GM20000 (cell line): ENCODE measurements at regions not wholly inside any gene's neighbourhood (a gene's known extent, or its start where the extent isn't known, plus 50 kb on each side); places are given as distances from the start of the nearest gene placed in this dataset.

Experiments
- DNase-seq: peaks from one replicate; pipeline ENCODE4 v3.0.0; 2012; ENCODE audit warnings: low spot score
- CTCF ChIP-seq: IDR thresholded peaks from 2 replicates; pipeline ENCODE4 v1.5.1; 2012; ENCODE audit warnings: mild to moderate bottlenecking, control low read depth; ENCODE audit errors: extremely low read depth, missing control alignments

- TF ChIP-seq CTCF, result no peak
- DNase-seq, result no peak
These were observed 53.7 kb upstream of the SMAD1 start for GRCh38 chr4:145427991-145428390.

GRCh38 chr4:145427221-145427620, 54.4 kb upstream of the SMAD1 start:
- TF ChIP-seq CTCF, result no peak
- DNase-seq, result no peak

- TF ChIP-seq CTCF, result no peak
- DNase-seq, result no peak
These were observed 58.5 kb upstream of the SMAD1 start for GRCh38 chr4:145423017-145423708.

- TF ChIP-seq CTCF, result no peak
- DNase-seq, result no peak
These were observed 60.9 kb upstream of the SMAD1 start for GRCh38 chr4:145420595-145421214.

- TF ChIP-seq CTCF, result no peak
These were observed 62.9 kb upstream of the SMAD1 start for GRCh38 chr4:145418739-145419138.

GRCh38 chr4:145417348-145418130, 64.1 kb upstream of the SMAD1 start:
- no peak for TF ChIP-seq CTCF
- DNase-seq, result no peak

More at GRCh38 chr4:145418739-145419138, 62.9 kb upstream of the SMAD1 start:
- no peak for DNase-seq

- no peak for DNase-seq
These were observed 66.8 kb upstream of the SMAD1 start for GRCh38 chr4:145414841-145415240.

More at GRCh38 chr4:145414841-145415240, 66.8 kb upstream of the SMAD1 start:
- no peak for TF ChIP-seq CTCF
